OCI-LY1 (cell line): ENCODE measurements at regions not wholly inside any gene's neighbourhood (a gene's known extent, or its start where the extent isn't known, plus 50 kb on each side); places are given as distances from the start of the nearest gene placed in this dataset.

Experiments used
- H2AFZ ChIP-seq: fragments of 200-600 bp; sonication (generic), shearing (Covaris generic); 2 replicates; pipeline ENCODE4 v1.6.0; 2014; ENCODE audit warnings: antibody characterized with exemption, mild to moderate bottlenecking, low read length
- H3F3A ChIP-seq: fragments of 200-600 bp; sonication (generic), shearing (Covaris generic); 2 replicates; pipeline ENCODE4 v1.6.0; 2014; ENCODE audit warnings: mild to moderate bottlenecking, antibody characterized with exemption, low read length, moderate library complexity; ENCODE audit not compliant: insufficient read depth
- H3K27ac ChIP-seq: fragments of 200-600 bp; sonication (generic); 2 replicates; pipeline ENCODE4 v1.5.1; 2014; ENCODE audit warnings: low read length, mixed run types, mild to moderate bottlenecking, low read depth; ENCODE audit not compliant: poor library complexity, severe bottlenecking
- H3K27me3 ChIP-seq: fragments of 200-600 bp; sonication (generic); 2 replicates; pipeline ENCODE4 v1.6.0; 2014; ENCODE audit warnings: antibody characterized with exemption, mild to moderate bottlenecking, low read length, moderate library complexity; ENCODE audit not compliant: insufficient read depth
- H3K36me3 ChIP-seq: fragments of 200-600 bp; sonication (generic); 2 replicates; pipeline ENCODE4 v1.6.1; 2014; ENCODE audit warnings: mild to moderate bottlenecking, antibody characterized with exemption, low read length, moderate library complexity, mixed read lengths; ENCODE audit not compliant: insufficient read depth
- H3K4me1 ChIP-seq: fragments of 200-600 bp; sonication (generic); 2 replicates; pipeline ENCODE4 v1.5.1; 2014; ENCODE audit warnings: mild to moderate bottlenecking, low read length, moderate library complexity; ENCODE audit not compliant: insufficient read depth, severe bottlenecking
- H3K4me2 ChIP-seq: fragments of 200-600 bp; sonication (generic), shearing (Covaris generic); 2 replicates; pipeline ENCODE4 v1.6.1; 2014; ENCODE audit warnings: low read length
- H3K4me3 ChIP-seq: fragments of 200-600 bp; sonication (generic); 2 replicates; pipeline ENCODE4 v1.5.1; 2014; ENCODE audit warnings: low read length, low read depth, mild to moderate bottlenecking, mixed read lengths; ENCODE audit not compliant: poor library complexity, severe bottlenecking
- H3K79me2 ChIP-seq: fragments of 200-600 bp; shearing (Covaris generic); 2 replicates; pipeline ENCODE4 v1.6.1; 2016; ENCODE audit warnings: mixed run types, low read length, mixed read lengths; ENCODE audit not compliant: insufficient read depth
- H3K9ac ChIP-seq: fragments of 200-600 bp; sonication (generic), shearing (Covaris generic); 2 replicates; pipeline ENCODE4 v1.6.1; 2014; ENCODE audit warnings: mild to moderate bottlenecking, low read length, mixed read lengths
- H3K9me2 ChIP-seq: fragments of 200-600 bp; sonication (generic), shearing (Covaris generic); 2 replicates; pipeline ENCODE4 v1.6.1; 2014; ENCODE audit warnings: low read depth, mild to moderate bottlenecking, low read length, mixed read lengths
- H3K9me3 ChIP-seq: fragments of 200-600 bp; shearing (Covaris generic); 2 replicates; pipeline ENCODE4 v1.6.1; 2014; ENCODE audit warnings: low read length, mixed read lengths
- H4K20me1 ChIP-seq: fragments of 200-600 bp; sonication (generic), shearing (Covaris generic); 2 replicates; pipeline ENCODE4 v1.6.0; 2016; ENCODE audit warnings: mild to moderate bottlenecking, low read length; ENCODE audit not compliant: insufficient read depth
- CTCF ChIP-seq: fragments of 200-600 bp; sonication (generic), shearing (Covaris generic); IDR thresholded peaks from 2 replicates; pipeline ENCODE4 v1.5.1; 2017; ENCODE audit warnings: mild to moderate bottlenecking, antibody characterized with exemption, low read length, moderate library complexity, mixed read lengths
- EZH2 ChIP-seq: fragments of 200-600 bp; sonication (generic), shearing (Covaris generic); IDR thresholded peaks from 2 replicates; pipeline ENCODE4 v1.8.0; 2017; ENCODE audit warnings: borderline replicate concordance, mixed run types, mild to moderate bottlenecking, antibody characterized with exemption, low read length, moderate library complexity, mixed read lengths

- no peaks in the 10 kb centered on the region for H3K4me1 ChIP-seq
- H2AFZ ChIP-seq = no peak overlapping the region
- no peaks in the 10 kb centered on the region for H3K9me2 ChIP-seq
- H3K4me3 ChIP-seq = no peak overlapping the region
- no peak overlapping the region for H3K9ac ChIP-seq
- H3K27me3 ChIP-seq = no peaks in the 10 kb centered on the region
- no peak overlapping the region for H3K27ac ChIP-seq
- no peaks in the 10 kb centered on the region for H3K9me3 ChIP-seq
- H3K4me2 ChIP-seq = no peak overlapping the region
- H3K36me3 ChIP-seq = no peaks in the 10 kb centered on the region
- TF ChIP-seq CTCF = no peak
- TF ChIP-seq EZH2 = no peak
- no peaks in the 10 kb centered on the region for H3K79me2 ChIP-seq
- no peaks in the 10 kb centered on the region for H4K20me1 ChIP-seq
- no peaks in the 10 kb centered on the region for H3F3A ChIP-seq
Measured at GRCh38 chr11:112769584-112769983, 191.6 kb upstream of the NCAM1 start.

- Histone ChIP-seq H3K4me1 (no peaks in the 10 kb centered on the region), H3K9ac (no peak overlapping the region), H3K4me3 (no peak overlapping the region), H3K27me3 (no peaks in the 10 kb centered on the region), H3K4me2 (no peak overlapping the region), H4K20me1 (no peaks in the 10 kb centered on the region), H2AFZ (no peak overlapping the region), H3K27ac (no peak overlapping the region), H3K9me2 (no peaks in the 10 kb centered on the region), H3F3A (no peaks in the 10 kb centered on the region), H3K36me3 (no peaks in the 10 kb centered on the region), H3K79me2 (no peaks in the 10 kb centered on the region), H3K9me3 (no peaks in the 10 kb centered on the region)
- TF ChIP-seq EZH2 (no peak), CTCF (no peak)
Measured at GRCh38 chr11:112770033-112770432, 191.2 kb upstream of the NCAM1 start.

- Histone ChIP-seq H2AFZ (no peak overlapping the region), H3K9me3 (no peaks in the 10 kb centered on the region), H3K36me3 (no peaks in the 10 kb centered on the region)
Measured at GRCh38 chr11:112770487-112770886, 190.7 kb upstream of the NCAM1 start.

More at GRCh38 chr11:112770487-112770886, 190.7 kb upstream of the NCAM1 start:
- H3K9ac ChIP-seq = no peak overlapping the region
- no peak overlapping the region for H3K4me3 ChIP-seq
- TF ChIP-seq CTCF (no peak), EZH2 (no peak)
- H3K4me1 ChIP-seq = no peaks in the 10 kb centered on the region
- no peaks in the 10 kb centered on the region for H4K20me1 ChIP-seq
- H3K4me2 ChIP-seq = no peak overlapping the region
- H3K79me2 ChIP-seq = no peaks in the 10 kb centered on the region
- H3K9me2 ChIP-seq = no peaks in the 10 kb centered on the region
- H3K27ac ChIP-seq = no peak overlapping the region
- no peaks in the 10 kb centered on the region for H3K27me3 ChIP-seq
- no peaks in the 10 kb centered on the region for H3F3A ChIP-seq
